SK-N-SH treated with all-trans-retinoic acid at 6 μM for 48 hours (cell line): ENCODE measurements at regions not wholly inside any gene's neighbourhood (a gene's known extent, or its start where the extent isn't known, plus 50 kb on each side); places are given as distances from the start of the nearest gene placed in this dataset.

ENCODE experiments used
- ARNTL ChIP-seq: fragments of 450-650 bp; formaldehyde crosslinking; IDR thresholded peaks from 2 replicates; pipeline ENCODE4 v1.5.0; 2020; ENCODE audit warnings: low read depth, mild to moderate bottlenecking, moderate library complexity, borderline replicate concordance
- BACH2 ChIP-seq: fragments of 250-450 bp; sonication (Bioruptor Pico); IDR thresholded peaks from 2 replicates; pipeline ENCODE4 v1.9.0; 2021; ENCODE audit warnings: mild to moderate bottlenecking, borderline replicate concordance
- CREB5 ChIP-seq: fragments of 250-450 bp; sonication (Bioruptor Pico); IDR thresholded peaks from 2 replicates; pipeline ENCODE4 v1.5.1; 2020; ENCODE audit warnings: low read depth, mild to moderate bottlenecking, moderate library complexity
- CSDC2 ChIP-seq: fragments of 250-450 bp; sonication (Bioruptor Pico); IDR thresholded peaks from 2 replicates; pipeline ENCODE4 v1.5.0; 2020; ENCODE audit warnings: mild to moderate bottlenecking, moderate library complexity
- GLIS3 ChIP-seq: fragments of 250-450 bp; sonication (Bioruptor Pico); IDR thresholded peaks from 2 replicates; pipeline ENCODE4 v1.5.0; 2020; ENCODE audit warnings: mild to moderate bottlenecking, moderate library complexity
- PATZ1 ChIP-seq: fragments of 250-450 bp; sonication (Bioruptor Pico); IDR thresholded peaks from 2 replicates; pipeline ENCODE4 v1.8.0; 2020; ENCODE audit warnings: mild to moderate bottlenecking, moderate library complexity, borderline replicate concordance
- ZC3H10 ChIP-seq: fragments of 250-450 bp; sonication (Bioruptor Pico); IDR thresholded peaks from 2 replicates; pipeline ENCODE4 v1.5.1; 2021; ENCODE audit warnings: mild to moderate bottlenecking, moderate library complexity
- TF ChIP-seq, protein P1 (sequence below): fragments of 250-450 bp; sonication (Bioruptor Pico); IDR thresholded peaks from 2 replicates; pipeline ENCODE4 v1.8.0; 2021; ENCODE audit warnings: low read depth, mild to moderate bottlenecking, moderate library complexity, borderline replicate concordance
- TF ChIP-seq, protein P2 (sequence below): fragments of 250-450 bp; sonication (Bioruptor Pico); IDR thresholded peaks from 2 replicates; pipeline ENCODE4 v1.5.0; 2020; ENCODE audit warnings: mild to moderate bottlenecking, moderate library complexity

- no peak for TF ChIP-seq CSDC2
- TF ChIP-seq BACH2 = no peak
- TF ChIP-seq PATZ1 (CRISPR knock-in tag) = no peak
- TF ChIP-seq, protein P1, sequence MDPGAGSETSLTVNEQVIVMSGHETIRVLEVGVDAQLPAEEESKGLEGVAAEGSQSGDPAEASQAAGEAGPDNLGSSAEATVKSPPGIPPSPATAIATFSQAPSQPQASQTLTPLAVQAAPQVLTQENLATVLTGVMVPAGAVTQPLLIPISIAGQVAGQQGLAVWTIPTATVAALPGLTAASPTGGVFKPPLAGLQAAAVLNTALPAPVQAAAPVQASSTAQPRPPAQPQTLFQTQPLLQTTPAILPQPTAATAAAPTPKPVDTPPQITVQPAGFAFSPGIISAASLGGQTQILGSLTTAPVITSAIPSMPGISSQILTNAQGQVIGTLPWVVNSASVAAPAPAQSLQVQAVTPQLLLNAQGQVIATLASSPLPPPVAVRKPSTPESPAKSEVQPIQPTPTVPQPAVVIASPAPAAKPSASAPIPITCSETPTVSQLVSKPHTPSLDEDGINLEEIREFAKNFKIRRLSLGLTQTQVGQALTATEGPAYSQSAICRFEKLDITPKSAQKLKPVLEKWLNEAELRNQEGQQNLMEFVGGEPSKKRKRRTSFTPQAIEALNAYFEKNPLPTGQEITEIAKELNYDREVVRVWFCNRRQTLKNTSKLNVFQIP (CRISPR knock-in tag) = no peak
- no peak for TF ChIP-seq CREB5 (CRISPR knock-in tag)
- no peak for TF ChIP-seq ARNTL (CRISPR knock-in tag)
- TF ChIP-seq, protein P2, sequence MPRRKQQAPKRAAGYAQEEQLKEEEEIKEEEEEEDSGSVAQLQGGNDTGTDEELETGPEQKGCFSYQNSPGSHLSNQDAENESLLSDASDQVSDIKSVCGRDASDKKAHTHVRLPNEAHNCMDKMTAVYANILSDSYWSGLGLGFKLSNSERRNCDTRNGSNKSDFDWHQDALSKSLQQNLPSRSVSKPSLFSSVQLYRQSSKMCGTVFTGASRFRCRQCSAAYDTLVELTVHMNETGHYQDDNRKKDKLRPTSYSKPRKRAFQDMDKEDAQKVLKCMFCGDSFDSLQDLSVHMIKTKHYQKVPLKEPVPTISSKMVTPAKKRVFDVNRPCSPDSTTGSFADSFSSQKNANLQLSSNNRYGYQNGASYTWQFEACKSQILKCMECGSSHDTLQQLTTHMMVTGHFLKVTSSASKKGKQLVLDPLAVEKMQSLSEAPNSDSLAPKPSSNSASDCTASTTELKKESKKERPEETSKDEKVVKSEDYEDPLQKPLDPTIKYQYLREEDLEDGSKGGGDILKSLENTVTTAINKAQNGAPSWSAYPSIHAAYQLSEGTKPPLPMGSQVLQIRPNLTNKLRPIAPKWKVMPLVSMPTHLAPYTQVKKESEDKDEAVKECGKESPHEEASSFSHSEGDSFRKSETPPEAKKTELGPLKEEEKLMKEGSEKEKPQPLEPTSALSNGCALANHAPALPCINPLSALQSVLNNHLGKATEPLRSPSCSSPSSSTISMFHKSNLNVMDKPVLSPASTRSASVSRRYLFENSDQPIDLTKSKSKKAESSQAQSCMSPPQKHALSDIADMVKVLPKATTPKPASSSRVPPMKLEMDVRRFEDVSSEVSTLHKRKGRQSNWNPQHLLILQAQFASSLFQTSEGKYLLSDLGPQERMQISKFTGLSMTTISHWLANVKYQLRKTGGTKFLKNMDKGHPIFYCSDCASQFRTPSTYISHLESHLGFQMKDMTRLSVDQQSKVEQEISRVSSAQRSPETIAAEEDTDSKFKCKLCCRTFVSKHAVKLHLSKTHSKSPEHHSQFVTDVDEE (CRISPR knock-in tag) = no peak
- no peak for TF ChIP-seq ZC3H10 (CRISPR knock-in tag)
- no peak for TF ChIP-seq GLIS3 (CRISPR knock-in tag)
Observed at GRCh38 chr6:90870561-90870960, 283.7 kb upstream of the MAP3K7 start.
